ENCODE measurements at regions not wholly inside any gene's neighbourhood (a gene's known extent, or its start where the extent isn't known, plus 50 kb on each side); places are given as distances from the start of the nearest gene placed in this dataset.

- TF ChIP-seq CTCF (IDR thresholded peaks at IDR 0.05 in 8 of 11, conservative IDR thresholded peaks at IDR 0.05 in 3 of 11) (no peak), POLR2AphosphoS5 (IDR thresholded peaks at IDR 0.05) (no peak), POLR2A (IDR thresholded peaks at IDR 0.05) (no peak)
Measured at GRCh38 chr5:124572971-124573370, 173.5 kb downstream of the ZNF608 start.

Data from spleen (tissue), 7 donors.